ENCODE measurements at regions not wholly inside any gene's neighbourhood (a gene's known extent, or its start where the extent isn't known, plus 50 kb on each side); places are given as distances from the start of the nearest gene placed in this dataset.

- TF ChIP-seq CTCF (IDR thresholded peaks at IDR 0.05), result peak; percentile 59
Observed at GRCh38 chr9:95736370-95736769, 139.1 kb upstream of the ERCC6L2 start.

- TF ChIP-seq CTCF (IDR thresholded peaks at IDR 0.05), result no peak
Observed at GRCh38 chr9:95735701-95736100, 139.8 kb upstream of the ERCC6L2 start.

- TF ChIP-seq CTCF (IDR thresholded peaks at IDR 0.05), result no peak
Observed at GRCh38 chr9:95733741-95734666, 141.5 kb upstream of the ERCC6L2 start.

- no peak for TF ChIP-seq CTCF (IDR thresholded peaks at IDR 0.05)
Observed at GRCh38 chr9:95732802-95733688, 142.4 kb upstream of the ERCC6L2 start.

GRCh38 chr9:95731876-95732275 lies 143.6 kb upstream of the ERCC6L2 start:
- TF ChIP-seq CTCF (IDR thresholded peaks at IDR 0.05), result no peak

- no peak for TF ChIP-seq CTCF (IDR thresholded peaks at IDR 0.05)
Observed at GRCh38 chr9:95729669-95730368, 145.7 kb upstream of the ERCC6L2 start.

GRCh38 chr9:95729046-95729445 lies 146.4 kb upstream of the ERCC6L2 start:
- no peak for TF ChIP-seq CTCF (IDR thresholded peaks at IDR 0.05)
